Activated CD8-positive, alpha-beta memory T cell treated with anti-CD3 and anti-CD28 coated beads, Interleukin-2, amount 10 ng/mL, durations not matched to agents 7 days and 5 days (primary cell): ENCODE measurements at regions not wholly inside any gene's neighbourhood (a gene's known extent, or its start where the extent isn't known, plus 50 kb on each side); places are given as distances from the start of the nearest gene placed in this dataset.

Source experiments
- ATAC-seq: fragments of 150-1000 bp; cut with Tn5 transposase; one replicate; pipeline ENCODE4 v1.10.0; 2021; ENCODE audit warnings: moderate library complexity
- CTCF ChIA-PET: fragments of 350-600 bp; sonication (Branson Sonifier 250); formaldehyde crosslinking; loops from one replicate; lab custom pipeline; 2021; ENCODE audit warnings: antibody characterized with exemption; lab: Charles Lee
- DNase-seq: peaks from one replicate; pipeline ENCODE4 v3.0.0-alpha.2; 2020
- H3K27ac Mint-ChIP-seq: one replicate; pipeline ENCODE4 v1.8.0; 2021; ENCODE audit warnings: mild to moderate bottlenecking, mixed read lengths
- H3K27me3 Mint-ChIP-seq: one replicate; pipeline ENCODE4 v1.8.0; 2021; ENCODE audit warnings: mixed read lengths
- H3K36me3 Mint-ChIP-seq: one replicate; pipeline ENCODE4 v1.8.0; 2021; ENCODE audit warnings: mild to moderate bottlenecking, mixed read lengths
- H3K4me1 Mint-ChIP-seq: one replicate; pipeline ENCODE4 v1.8.0; 2021; ENCODE audit warnings: mixed read lengths
- H3K4me3 Mint-ChIP-seq: one replicate; pipeline ENCODE4 v1.8.0; 2021; ENCODE audit warnings: mild to moderate bottlenecking, moderate library complexity, mixed read lengths
- H3K9me3 Mint-ChIP-seq: one replicate; pipeline ENCODE4 v1.8.0; 2022; ENCODE audit warnings: low read depth, mixed read lengths

DNA sequence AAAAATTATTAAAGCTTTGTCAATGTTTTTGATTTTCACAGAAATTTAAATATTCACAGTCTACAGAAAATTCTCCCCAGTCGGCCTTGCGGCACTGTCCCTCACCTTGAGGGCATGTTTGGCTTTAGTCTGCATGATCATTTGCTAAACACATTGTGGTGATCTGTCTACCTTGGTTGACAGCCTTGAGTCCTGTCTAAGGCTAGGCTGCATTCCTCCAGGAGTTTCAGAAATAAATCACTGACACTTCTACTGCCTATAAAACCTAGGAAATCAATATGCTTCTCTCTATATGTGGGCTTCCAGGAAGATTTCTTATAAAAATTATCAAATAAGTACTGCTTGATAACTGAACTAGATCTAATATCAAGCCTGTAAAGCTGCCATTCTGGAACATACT lies 430.7 kb upstream of the GRM3 start:
- peaks cover 2% of the 10 kb centered on the region for H3K9me3 Mint-ChIP-seq
- CTCF ChIA-PET, result no interaction called here
- no peak overlapping the region for H3K4me3 Mint-ChIP-seq
- H3K27ac Mint-ChIP-seq, result no peak overlapping the region
- no peaks in the 10 kb centered on the region for H3K4me1 Mint-ChIP-seq
- no peaks in the 10 kb centered on the region for H3K36me3 Mint-ChIP-seq
- DNase-seq, result no peak
- ATAC-seq, result no peak
- no peaks in the 10 kb centered on the region for H3K27me3 Mint-ChIP-seq

DNA sequence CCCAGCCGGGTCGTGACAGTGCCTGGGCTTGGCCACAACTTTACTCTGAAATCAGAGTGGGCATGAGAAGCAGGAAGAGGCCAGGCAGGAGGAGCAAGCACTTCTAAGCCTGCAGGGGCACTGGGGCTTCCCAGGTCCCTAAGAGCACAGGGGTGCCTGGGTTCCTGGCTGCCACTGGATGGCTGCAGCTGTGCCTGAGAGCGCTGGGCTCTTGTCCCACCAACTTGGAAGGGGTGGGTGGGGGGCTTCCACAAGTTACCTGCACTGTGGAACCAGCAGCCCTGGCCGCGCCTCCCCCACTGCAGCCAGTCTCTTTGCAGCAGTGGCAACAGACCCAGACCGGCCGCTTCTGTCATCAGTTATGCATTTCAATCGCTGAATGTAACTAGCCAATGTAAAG lies 434.7 kb upstream of the GRM3 start:
- H3K36me3 Mint-ChIP-seq, result no peaks in the 10 kb centered on the region
- no peak for DNase-seq
- H3K27ac Mint-ChIP-seq, result no peak overlapping the region
- ATAC-seq, result no peak
- no peaks in the 10 kb centered on the region for H3K27me3 Mint-ChIP-seq
- CTCF ChIA-PET, result no interaction called here
- peaks cover 4% of the 10 kb centered on the region for H3K9me3 Mint-ChIP-seq
- H3K4me1 Mint-ChIP-seq, result no peaks in the 10 kb centered on the region
- H3K4me3 Mint-ChIP-seq, result no peak overlapping the region

DNA sequence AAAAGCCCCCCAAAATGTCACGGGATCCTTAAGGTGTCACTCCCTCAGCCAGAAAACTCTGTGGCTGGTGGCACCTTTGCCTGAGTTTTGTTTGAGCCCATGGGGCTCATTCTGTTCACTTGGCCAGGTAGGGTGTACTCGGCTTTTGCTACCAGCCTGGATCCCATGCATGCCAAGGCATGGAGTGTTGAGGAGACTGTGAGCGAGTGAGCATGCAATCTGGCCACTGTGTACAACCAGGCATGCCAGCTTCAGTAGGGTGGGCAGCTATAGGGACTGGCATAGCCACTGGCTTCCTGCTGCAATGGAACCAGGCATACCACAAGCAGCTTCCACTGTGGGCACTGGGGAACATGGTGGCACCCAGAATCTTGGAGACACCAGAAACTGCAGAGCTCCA lies 436.0 kb upstream of the GRM3 start:
- Mint-ChIP-seq H3K4me1 (no peaks in the 10 kb centered on the region), H3K4me3 (no peak overlapping the region), H3K27ac (no peak overlapping the region), H3K36me3 (no peaks in the 10 kb centered on the region), H3K9me3 (peaks cover 4% of the 10 kb centered on the region), H3K27me3 (no peaks in the 10 kb centered on the region)
- ATAC-seq (no peak), DNase-seq (no peak)
- CTCF ChIA-PET, result no interaction called here

DNA sequence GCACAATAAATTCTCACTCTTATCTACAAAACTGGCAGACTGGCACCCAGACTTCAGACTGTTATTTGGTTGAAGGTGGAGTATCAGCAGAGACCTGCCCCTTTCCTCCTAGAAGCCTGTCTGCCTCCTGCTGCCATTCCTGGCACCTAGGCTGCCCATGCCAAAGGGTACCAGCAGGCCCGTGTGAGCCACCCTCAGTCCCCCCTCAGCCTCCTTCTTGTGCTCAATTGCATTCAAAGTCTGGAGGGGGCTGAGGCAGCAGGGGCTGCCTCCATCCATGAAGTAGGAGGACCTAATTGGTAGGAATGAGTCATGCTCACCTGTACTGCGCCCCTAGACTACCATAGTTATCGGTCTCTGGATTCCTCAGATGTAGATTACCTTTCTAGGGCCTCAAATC lies 440.9 kb upstream of the GRM3 start:
- Mint-ChIP-seq H3K4me3 (no peak overlapping the region), H3K27me3 (no peaks in the 10 kb centered on the region), H3K9me3 (peaks cover 6% of the 10 kb centered on the region), H3K36me3 (no peaks in the 10 kb centered on the region), H3K27ac (no peak overlapping the region), H3K4me1 (no peaks in the 10 kb centered on the region)
- DNase-seq (no peak), ATAC-seq (no peak)
- CTCF ChIA-PET, result no interaction called here

DNA sequence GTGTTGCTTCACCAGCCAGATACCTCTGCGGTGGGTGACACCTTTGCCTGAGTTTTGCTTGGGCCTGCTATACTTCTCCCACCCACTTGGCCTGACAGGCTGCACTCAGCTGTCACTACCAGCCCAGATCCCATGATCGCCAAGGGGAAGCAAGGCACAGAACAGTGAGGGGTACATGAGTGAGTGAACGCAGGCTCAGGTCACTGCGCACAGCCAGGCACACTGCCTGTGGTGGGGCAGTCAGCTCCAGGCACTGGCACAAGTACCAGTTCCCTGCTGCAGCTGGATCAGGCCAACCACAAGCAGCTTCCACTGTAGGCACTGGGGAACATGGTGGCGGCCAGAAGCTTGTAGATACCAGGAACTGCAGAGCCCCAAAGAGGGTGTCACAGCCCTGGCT lies 441.9 kb upstream of the GRM3 start:
- Mint-ChIP-seq H3K4me3 (no peak overlapping the region), H3K4me1 (no peaks in the 10 kb centered on the region), H3K27me3 (no peaks in the 10 kb centered on the region), H3K27ac (no peak overlapping the region), H3K36me3 (no peaks in the 10 kb centered on the region), H3K9me3 (peaks cover 6% of the 10 kb centered on the region)
- CTCF ChIA-PET, result no interaction called here
- no peak for DNase-seq
- no peak for ATAC-seq

DNA sequence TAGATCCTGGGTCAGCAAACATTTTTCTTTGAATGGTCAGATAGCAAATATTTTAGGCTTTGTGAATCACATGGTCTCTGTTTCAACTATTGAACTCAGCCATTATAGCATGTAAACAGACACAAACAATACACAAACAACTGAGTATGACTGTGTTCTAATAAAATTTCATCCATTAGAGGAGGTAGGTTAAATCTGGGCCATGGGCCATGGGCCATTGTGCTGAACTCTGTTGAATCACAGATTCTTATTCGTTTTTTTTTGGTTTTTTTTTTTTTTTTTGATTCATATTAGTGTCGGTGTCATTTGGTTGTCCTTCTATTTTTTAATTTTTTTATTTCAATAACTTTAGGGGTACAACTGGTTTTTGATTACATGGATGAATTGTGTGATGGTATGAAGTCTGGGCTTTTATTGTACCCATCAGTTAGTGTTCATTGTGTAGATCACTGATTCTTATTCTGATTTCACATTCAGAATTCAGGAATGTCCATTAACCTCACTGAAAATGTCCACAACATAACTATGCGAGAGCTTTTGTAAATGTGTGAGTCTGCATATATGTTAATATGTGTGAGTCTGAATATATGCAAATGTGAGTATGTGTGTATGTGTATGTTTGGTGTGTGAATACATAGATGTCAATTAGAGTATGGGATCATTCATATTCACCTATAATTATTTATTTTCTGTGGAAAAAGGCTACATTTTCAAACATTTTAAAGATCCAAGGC lies 443.7 kb upstream of the GRM3 start:
- H3K27me3 Mint-ChIP-seq, result no peaks in the 10 kb centered on the region
- H3K4me3 Mint-ChIP-seq, result no peak overlapping the region
- CTCF ChIA-PET, result no interaction called here
- peaks cover 4% of the 10 kb centered on the region for H3K9me3 Mint-ChIP-seq
- H3K36me3 Mint-ChIP-seq, result no peaks in the 10 kb centered on the region
- H3K27ac Mint-ChIP-seq, result no peak overlapping the region
- ATAC-seq, result no peak
- H3K4me1 Mint-ChIP-seq, result no peaks in the 10 kb centered on the region
- no peak for DNase-seq

DNA sequence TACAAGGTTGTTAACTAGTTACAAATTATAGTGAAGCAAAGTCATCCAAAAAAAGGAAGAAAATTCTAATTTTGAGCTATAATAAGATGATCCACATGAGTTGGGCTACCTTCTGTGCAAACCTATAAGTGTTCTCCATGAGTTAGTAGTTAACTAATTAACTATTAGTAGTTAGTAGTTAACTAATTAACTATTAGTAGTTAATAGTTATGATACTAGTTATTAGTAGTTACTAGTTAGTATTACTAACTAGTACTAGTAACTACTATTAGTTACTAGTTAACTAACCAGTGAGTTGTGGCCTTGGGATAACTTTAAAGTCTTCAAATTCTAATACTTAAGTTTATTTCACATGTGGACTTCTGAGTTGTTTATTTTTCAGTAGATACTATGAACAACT lies 453.4 kb upstream of the GRM3 start:
- H3K36me3 Mint-ChIP-seq, result no peaks in the 10 kb centered on the region
- CTCF ChIA-PET, result no interaction called here
- no peak overlapping the region for H3K27ac Mint-ChIP-seq
- H3K9me3 Mint-ChIP-seq, result peaks cover 2% of the 10 kb centered on the region
- DNase-seq, result no peak
- H3K27me3 Mint-ChIP-seq, result no peaks in the 10 kb centered on the region
- H3K4me3 Mint-ChIP-seq, result no peak overlapping the region
- no peak for ATAC-seq
- no peaks in the 10 kb centered on the region for H3K4me1 Mint-ChIP-seq

DNA sequence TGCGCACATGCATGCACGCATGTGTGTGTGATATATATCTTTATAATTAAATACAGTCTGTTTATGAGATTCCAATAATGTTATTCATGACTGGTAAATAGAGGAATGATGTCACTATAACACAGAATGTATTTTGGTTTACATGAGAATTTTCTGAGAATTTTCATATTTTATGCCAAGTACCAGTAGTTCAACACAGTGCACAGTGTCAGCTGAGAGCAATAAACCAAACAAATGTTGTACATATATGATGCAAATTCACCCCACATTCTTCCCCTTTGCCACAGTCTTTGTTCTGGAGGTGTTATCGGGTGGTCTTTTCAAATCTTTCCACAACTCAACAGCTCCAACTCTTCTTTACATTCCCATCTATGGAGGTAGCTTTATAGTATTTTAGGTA lies 462.2 kb upstream of the GRM3 start:
- ATAC-seq (no peak), DNase-seq (no peak)
- CTCF ChIA-PET, result interaction anchor here (0.7 kb wide), 1 partner anchor 11 kb away, joined by 3 read pairs; no protein-coding TSS in a partner anchor
- Mint-ChIP-seq H3K4me1 (no peaks in the 10 kb centered on the region), H3K36me3 (no peaks in the 10 kb centered on the region), H3K27me3 (no peaks in the 10 kb centered on the region), H3K9me3 (no peaks in the 10 kb centered on the region), H3K4me3 (no peak overlapping the region), H3K27ac (no peak overlapping the region)

DNA sequence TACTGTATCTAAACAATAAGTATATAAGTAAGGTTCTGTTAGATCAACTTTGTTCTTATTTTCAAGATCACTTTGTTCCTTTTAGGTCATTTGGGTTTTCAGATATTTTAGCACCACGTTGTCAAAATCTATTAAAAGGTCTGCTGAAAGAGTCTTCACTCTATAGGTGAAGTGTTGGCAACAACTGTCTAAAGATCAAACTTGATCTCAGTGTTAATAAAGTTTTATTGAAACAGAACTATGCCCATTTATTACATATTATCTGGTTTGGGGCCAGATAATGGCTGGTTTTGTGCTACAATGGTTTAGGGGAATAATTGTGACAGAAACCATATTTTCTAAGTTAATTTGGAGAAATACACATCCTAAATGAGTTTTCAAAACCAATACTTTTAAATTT lies 478.9 kb upstream of the GRM3 start:
- Mint-ChIP-seq H3K27ac (no peak overlapping the region), H3K4me3 (no peak overlapping the region), H3K36me3 (no peaks in the 10 kb centered on the region), H3K4me1 (no peaks in the 10 kb centered on the region), H3K9me3 (peaks cover 7% of the 10 kb centered on the region), H3K27me3 (no peaks in the 10 kb centered on the region)
- DNase-seq (no peak), ATAC-seq (no peak)
- CTCF ChIA-PET, result no interaction called here

DNA sequence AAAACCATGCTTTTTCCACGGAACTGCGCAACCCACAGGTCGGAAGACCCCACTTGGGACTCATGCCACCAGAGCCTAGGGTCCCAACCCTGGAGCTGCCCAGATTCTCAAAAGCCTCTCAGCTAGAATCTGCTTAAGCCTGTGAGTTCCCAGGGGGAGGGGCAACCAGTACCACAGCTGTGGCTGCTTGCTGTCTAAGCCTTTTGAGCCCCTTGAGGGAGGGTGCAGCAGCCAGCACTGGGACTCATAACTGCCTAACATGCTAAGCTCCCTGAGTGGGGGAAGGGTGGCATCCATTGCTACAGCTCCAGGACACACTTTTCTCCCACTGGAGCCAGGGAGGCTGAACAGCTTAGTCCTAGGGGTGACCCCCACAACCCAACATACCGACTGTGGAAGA lies 485.6 kb upstream of the GRM3 start:
- Mint-ChIP-seq H3K4me3 (no peak overlapping the region), H3K4me1 (no peaks in the 10 kb centered on the region), H3K27me3 (no peaks in the 10 kb centered on the region), H3K27ac (no peak overlapping the region), H3K36me3 (no peaks in the 10 kb centered on the region), H3K9me3 (peaks cover 4% of the 10 kb centered on the region)
- CTCF ChIA-PET, result no interaction called here
- no peak for DNase-seq
- ATAC-seq, result no peak

DNA sequence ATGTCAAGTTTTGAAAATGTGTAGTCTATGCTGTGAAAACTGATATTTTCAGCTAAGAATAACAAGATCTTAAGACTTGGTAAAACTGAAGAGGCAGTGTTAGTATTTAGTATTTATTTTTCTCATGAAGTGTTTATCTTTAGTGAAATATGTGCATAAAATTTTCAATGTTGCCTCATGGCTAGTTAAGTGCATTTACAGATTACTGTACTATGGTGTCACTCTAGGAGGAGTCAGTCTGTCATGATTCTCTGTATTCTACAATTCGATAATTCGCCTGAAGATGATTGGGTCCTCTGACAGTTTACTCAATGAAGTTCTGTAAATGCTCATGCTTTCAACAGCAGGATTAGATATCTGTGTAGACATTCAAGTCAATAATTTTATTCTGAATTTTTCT lies 488.1 kb upstream of the GRM3 start:
- H3K27ac Mint-ChIP-seq, result no peak overlapping the region
- DNase-seq (no peak), ATAC-seq (no peak)
- CTCF ChIA-PET, result no interaction called here
- H3K36me3 Mint-ChIP-seq, result no peaks in the 10 kb centered on the region
- no peaks in the 10 kb centered on the region for H3K27me3 Mint-ChIP-seq
- H3K4me1 Mint-ChIP-seq, result no peaks in the 10 kb centered on the region
- peaks cover 2% of the 10 kb centered on the region for H3K9me3 Mint-ChIP-seq
- no peak overlapping the region for H3K4me3 Mint-ChIP-seq

DNA sequence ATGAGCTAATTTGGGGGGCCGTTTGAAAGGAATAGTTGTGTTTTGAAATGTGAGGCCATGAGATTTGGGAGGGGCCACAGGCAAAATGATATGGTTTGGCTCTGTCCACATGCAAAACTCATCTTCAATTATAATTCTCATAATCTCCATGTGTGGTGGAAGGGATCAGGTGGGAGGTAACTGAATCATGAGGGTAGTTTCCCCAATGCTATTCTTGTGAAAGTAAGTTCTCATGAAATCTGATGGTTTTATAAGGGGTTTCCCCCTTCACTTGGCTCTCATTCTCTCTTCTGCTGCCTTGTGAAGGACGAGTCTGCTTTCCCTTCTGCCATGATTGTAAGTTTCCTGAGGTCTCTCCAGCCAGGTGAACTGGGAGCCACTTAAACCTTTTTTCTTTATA lies 490.8 kb upstream of the GRM3 start:
- no peak for ATAC-seq
- Mint-ChIP-seq H3K27ac (no peak overlapping the region), H3K4me3 (no peak overlapping the region), H3K9me3 (no peaks in the 10 kb centered on the region), H3K27me3 (no peaks in the 10 kb centered on the region), H3K36me3 (no peaks in the 10 kb centered on the region), H3K4me1 (no peaks in the 10 kb centered on the region)
- no peak for DNase-seq
- CTCF ChIA-PET, result no interaction called here

DNA sequence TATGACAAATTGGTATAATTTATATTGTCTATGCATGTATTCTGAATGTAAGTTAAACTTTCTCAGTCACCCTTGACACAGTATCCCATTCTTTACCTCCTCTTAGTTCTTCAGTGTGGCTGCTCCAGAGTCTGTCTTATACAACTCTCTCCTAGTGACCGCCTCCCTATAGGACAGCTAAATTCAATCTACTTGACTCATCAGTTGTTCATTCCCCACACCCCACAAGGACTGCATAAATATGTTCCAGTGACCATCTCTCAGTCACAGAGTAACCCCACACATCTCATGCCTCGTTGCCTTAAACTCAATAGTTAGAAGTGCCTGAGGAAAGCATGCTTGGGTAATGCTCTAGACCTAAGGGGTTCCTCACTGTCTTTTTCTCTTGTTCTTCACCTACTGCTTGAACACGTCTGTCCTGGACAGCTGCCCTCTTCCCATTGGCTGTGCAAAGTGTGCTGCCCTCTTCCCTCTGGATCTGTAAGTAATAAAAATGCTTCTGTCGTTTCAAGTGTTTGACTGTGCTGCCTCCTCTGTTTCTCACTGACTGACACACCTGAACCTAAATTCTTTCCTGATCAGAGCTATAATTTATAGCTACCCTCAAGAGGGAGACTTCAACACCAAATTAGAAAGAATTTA lies 494.6 kb upstream of the GRM3 start:
- Mint-ChIP-seq H3K4me1 (no peaks in the 10 kb centered on the region), H3K9me3 (no peaks in the 10 kb centered on the region), H3K27me3 (no peaks in the 10 kb centered on the region), H3K36me3 (no peaks in the 10 kb centered on the region), H3K27ac (no peak overlapping the region), H3K4me3 (no peak overlapping the region)
- CTCF ChIA-PET, result no interaction called here
- DNase-seq, result no peak
- ATAC-seq, result no peak

DNA sequence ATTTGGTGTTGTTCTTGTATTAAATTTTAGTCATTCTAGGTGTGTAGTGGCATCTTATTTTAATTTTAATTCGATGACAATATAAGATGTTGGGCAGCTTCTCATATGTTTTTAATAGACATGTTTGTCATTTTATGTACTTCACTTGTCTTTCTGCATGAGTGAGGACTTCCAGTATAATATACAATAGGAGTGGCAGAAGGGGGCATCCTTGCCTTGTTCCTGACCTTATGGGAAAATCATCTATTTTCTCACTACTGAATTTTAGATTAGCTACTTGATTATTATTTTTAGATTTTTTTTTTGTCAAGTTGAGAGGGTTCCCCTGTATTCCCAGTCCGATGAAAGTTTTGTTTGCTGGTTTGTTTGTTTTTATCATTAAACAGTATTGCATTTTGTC lies 495.2 kb upstream of the GRM3 start:
- no peak for ATAC-seq
- no peak for DNase-seq
- Mint-ChIP-seq H3K27ac (no peak overlapping the region), H3K4me1 (no peaks in the 10 kb centered on the region), H3K4me3 (no peak overlapping the region), H3K27me3 (no peaks in the 10 kb centered on the region), H3K36me3 (no peaks in the 10 kb centered on the region), H3K9me3 (peaks cover 3% of the 10 kb centered on the region)
- CTCF ChIA-PET, result no interaction called here
